Common myeloid progenitor, CD34-positive (primary cell): ENCODE measurements at regions not wholly inside any gene's neighbourhood (a gene's known extent, or its start where the extent isn't known, plus 50 kb on each side); places are given as distances from the start of the nearest gene placed in this dataset.
"Not testable (repeated sequence)": the region's sequence is repeated elsewhere in the genome, so short reads cannot be mapped to it uniquely, and the experiment has no call there.

Source experiments
- CTCF ChIA-PET: fragments of 350-600 bp; sonication (Branson Sonifier 250); formaldehyde crosslinking; loops from one replicate; lab custom pipeline; 2021; ENCODE audit warnings: antibody characterized with exemption; lab: Charles Lee
- POLR2A ChIA-PET: fragments of 350-600 bp; sonication (Branson Sonifier 250); formaldehyde crosslinking; loops from one replicate; lab custom pipeline; 2021; ENCODE audit warnings: antibody characterized with exemption; lab: Charles Lee
- DNase-seq, 3 donors: peaks; one replicate each; pipeline versions ENCODE4 v3.0.0 to v3.0.0-alpha.2; 2013
- H3K27ac ChIP-seq, 2 experiments: 1 replicate in 1 of 2; 2 replicates in 1 of 2; pipeline ENCODE4 v1.7.0; 2013; ENCODE audit warnings: inconsistent platforms in 2 of 2, low read length in 2 of 2, mild to moderate bottlenecking in 2 of 2, low read depth in 1 of 2, moderate library complexity in 1 of 2; ENCODE audit not compliant: severe bottlenecking in 2 of 2, insufficient read depth in 1 of 2, poor library complexity in 1 of 2
- H3K27me3 ChIP-seq, 5 experiments: replicated peaks in 2 of 5; 1 replicate in 3 of 5; 2 replicates in 2 of 5; pipeline versions ENCODE4 v1.6.1 to v1.7.0; 2013; ENCODE audit warnings: low read length in 4 of 5, mild to moderate bottlenecking in 2 of 5, moderate library complexity in 2 of 5, inconsistent platforms in 1 of 5; ENCODE audit not compliant: insufficient read depth in 5 of 5, control insufficient read depth in 4 of 5
- H3K36me3 ChIP-seq, 4 experiments: 1 replicate in 2 of 4; 2 replicates in 2 of 4; pipeline versions ENCODE4 v1.6.1 to v1.7.0; 2013; ENCODE audit warnings: low read length in 3 of 4, control low read depth in 1 of 4, mild to moderate bottlenecking in 1 of 4; ENCODE audit not compliant: control insufficient read depth in 4 of 4, insufficient read depth in 4 of 4
- H3K4me1 ChIP-seq, 4 experiments: 1 replicate in 3 of 4; 2 replicates in 1 of 4; pipeline versions ENCODE4 v1.6.1 to v1.7.1; 2013; ENCODE audit warnings: low read length in 3 of 4, mild to moderate bottlenecking in 3 of 4, control low read depth in 1 of 4, inconsistent platforms in 1 of 4, moderate library complexity in 1 of 4; ENCODE audit not compliant: control insufficient read depth in 4 of 4, insufficient read depth in 4 of 4; ENCODE audit errors: control extremely low read depth in 1 of 4
- H3K4me3 ChIP-seq, 7 experiments: 1 replicate in 4 of 7; 2 replicates in 3 of 7; pipeline versions ENCODE4 v1.5.1 to v1.7.0; 2013; ENCODE audit warnings: mild to moderate bottlenecking in 7 of 7, low read length in 6 of 7, moderate library complexity in 6 of 7, inconsistent platforms in 2 of 7, low read depth in 2 of 7, control low read depth in 1 of 7; ENCODE audit not compliant: insufficient read depth in 4 of 7, control insufficient read depth in 1 of 7; ENCODE audit errors: extremely low read depth in 1 of 7
- H3K9me3 ChIP-seq, 5 experiments: 1 replicate in 4 of 5; 2 replicates in 1 of 5; pipeline versions ENCODE4 v1.6.1 to v1.7.1; 2013; ENCODE audit warnings: low read length in 4 of 5, mild to moderate bottlenecking in 2 of 5, inconsistent platforms in 1 of 5, low read depth in 1 of 5, moderate library complexity in 1 of 5; ENCODE audit not compliant: control insufficient read depth in 4 of 5, insufficient read depth in 2 of 5; ENCODE audit errors: control extremely low read depth in 1 of 5
- WGBS: methylation state at CpG from one replicate; pipeline ENCODE4 v1.1.5; 2013; ENCODE audit not compliant: insufficient coverage; 5-methylcytosine and 5-hydroxymethylcytosine counted together

- Histone ChIP-seq H3K27me3 (no peaks in the 10 kb centered on the region), H3K4me1 (no peaks in the 10 kb centered on the region), H3K4me3 (no peak overlapping the region), H3K27ac (no peak overlapping the region), H3K36me3 (no peaks in the 10 kb centered on the region), H3K9me3 (peaks cover 0 to 2% (median 0%) of the 10 kb centered on the region in 5 experiments)
- CTCF ChIA-PET, result no interaction called here
- no peak for DNase-seq
- POLR2A ChIA-PET, result no interaction called here
These were observed 454.3 kb upstream of the PCDH10 start for GRCh38 chr4:132694775-132695174.

- H3K4me3 ChIP-seq, DNase-seq, H3K4me1 ChIP-seq, H3K9me3 ChIP-seq, H3K27ac ChIP-seq, CTCF ChIA-PET, H3K27me3 ChIP-seq, POLR2A ChIA-PET, H3K36me3 ChIP-seq: not testable (repeated sequence)
- WGBS, result no CpG with 5 or more reads among the region's 4 CpGs
These were observed 451.6 kb upstream of the PCDH10 start for GRCh38 chr4:132697505-132697904.

GRCh38 chr4:132707955-132708354, 441.1 kb upstream of the PCDH10 start:
- Histone ChIP-seq H3K36me3 (no peaks in the 10 kb centered on the region), H3K27me3 (no peaks in the 10 kb centered on the region), H3K9me3 (no peaks in the 10 kb centered on the region), H3K4me3 (no peak overlapping the region), H3K27ac (no peak overlapping the region), H3K4me1 (no peaks in the 10 kb centered on the region)
- CTCF ChIA-PET, result no interaction called here
- WGBS, result 92% methylated on average over 2 of the region's 2 CpGs
- POLR2A ChIA-PET, result no interaction called here
- DNase-seq, result no peak

GRCh38 chr4:132709056-132709455, 440.0 kb upstream of the PCDH10 start:
- Histone ChIP-seq H3K4me3 (no peak overlapping the region), H3K36me3 (no peaks in the 10 kb centered on the region), H3K4me1 (no peaks in the 10 kb centered on the region), H3K27ac (no peak overlapping the region), H3K9me3 (peaks cover 0 to 1% (median 0%) of the 10 kb centered on the region in 5 experiments), H3K27me3 (no peaks in the 10 kb centered on the region)
- WGBS, result no CpG with 5 or more reads among the region's 1 CpG
- no peak for DNase-seq
- CTCF ChIA-PET, result no interaction called here
- POLR2A ChIA-PET, result no interaction called here

GRCh38 chr4:132710971-132711370, 438.1 kb upstream of the PCDH10 start:
- Histone ChIP-seq H3K4me3 (no peak overlapping the region), H3K36me3 (no peaks in the 10 kb centered on the region), H3K4me1 (no peaks in the 10 kb centered on the region), H3K27me3 (no peaks in the 10 kb centered on the region), H3K9me3 (peaks cover 0 to 1% (median 0%) of the 10 kb centered on the region in 5 experiments), H3K27ac (no peak overlapping the region)
- no CpG with 5 or more reads among the region's 2 CpGs for WGBS
- DNase-seq, result no peak
- ChIA-PET CTCF (no interaction called here), POLR2A (no interaction called here)

GRCh38 chr4:132737344-132737743, 411.8 kb upstream of the PCDH10 start:
- Histone ChIP-seq H3K4me1 (no peaks in the 10 kb centered on the region), H3K27me3 (no peaks in the 10 kb centered on the region), H3K4me3 (no peak overlapping the region), H3K9me3 (no peaks in the 10 kb centered on the region), H3K27ac (no peak overlapping the region), H3K36me3 (no peaks in the 10 kb centered on the region)
- ChIA-PET CTCF (no interaction called here), POLR2A (no interaction called here)
- DNase-seq, result no peak
- WGBS, result 91% methylated on average over 1 of the region's 3 CpGs

- no peak for DNase-seq
- Histone ChIP-seq H3K27me3 (no peaks in the 10 kb centered on the region), H3K27ac (no peak overlapping the region), H3K36me3 (no peaks in the 10 kb centered on the region), H3K4me1 (no peaks in the 10 kb centered on the region), H3K9me3 (no peaks in the 10 kb centered on the region), H3K4me3 (no peak overlapping the region)
- ChIA-PET POLR2A (no interaction called here), CTCF (no interaction called here)
These were observed 389.8 kb upstream of the PCDH10 start for GRCh38 chr4:132759199-132759780.
